Right ventricle myocardium superior (tissue), 1 donor: ENCODE measurements at regions not wholly inside any gene's neighbourhood (a gene's known extent, or its start where the extent isn't known, plus 50 kb on each side); places are given as distances from the start of the nearest gene placed in this dataset.
"Not testable (repeated sequence)": the region's sequence is repeated elsewhere in the genome, so short reads cannot be mapped to it uniquely, and the experiment has no call there.

ENCODE experiments used
- ATAC-seq: fragments of 200-7000 bp; cut with Tn5 transposase; one replicate; pipeline ENCODE4 v1.9.1; 2020; ENCODE audit warnings: mild to moderate bottlenecking; ENCODE audit not compliant: poor library complexity
- DNase-seq: peaks from one replicate; pipeline ENCODE4 v3.0.0-alpha.2; 2020
- intact Hi-C: fragments of 100-400 bp; cut with DNase I; formaldehyde crosslinking; loops from one replicate; pipeline ENCODE4 v1.11.2; 2022
- donor health status: DM: no; HTN: yes; CAD: no; lungs with severe emphysema.

DNA sequence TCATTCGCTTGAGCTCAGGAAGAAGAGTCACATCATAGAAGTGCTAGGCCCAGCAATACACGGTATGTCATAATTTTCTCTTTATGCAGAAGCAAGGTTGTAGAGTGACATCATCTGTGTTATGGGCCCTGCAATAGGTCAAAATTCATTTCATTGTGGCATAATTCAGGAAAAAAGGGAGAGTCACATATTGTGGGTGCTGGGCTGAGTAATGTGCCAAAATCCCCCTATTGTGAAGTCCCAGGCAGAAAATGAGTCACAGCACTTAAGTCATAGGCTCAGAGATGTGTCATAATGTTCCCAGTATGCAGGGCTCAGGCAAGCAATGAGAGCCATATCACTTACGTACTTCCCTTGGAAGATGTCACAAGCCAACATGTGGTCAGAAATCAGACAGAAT is 1092.6 kb upstream of the AMELY start:
- intact Hi-C loops = no loop called here
- ATAC-seq (no peak), DNase-seq (no peak)

DNA sequence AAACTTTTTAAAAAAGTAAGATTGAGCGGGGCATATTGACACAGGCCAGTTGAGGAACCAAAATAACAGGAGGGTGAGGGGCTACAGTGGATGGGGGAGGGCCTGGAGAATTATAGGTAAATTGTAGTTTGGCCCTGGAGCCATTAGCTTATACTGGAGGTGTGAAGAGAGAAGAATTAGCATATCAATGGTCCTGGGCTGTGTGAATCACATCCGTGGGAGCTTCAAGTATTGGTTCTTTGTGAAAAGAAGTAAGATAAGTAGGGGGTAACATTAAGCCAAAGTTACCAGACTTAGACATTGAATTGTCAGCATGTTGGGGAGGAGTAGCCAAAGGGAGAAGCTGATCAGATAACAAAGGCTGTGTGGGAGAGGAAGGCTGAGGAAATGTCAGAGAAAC is 1085.2 kb upstream of the AMELY start:
- ATAC-seq (no peak), DNase-seq (no peak)
- intact Hi-C loops = no loop called here

DNA sequence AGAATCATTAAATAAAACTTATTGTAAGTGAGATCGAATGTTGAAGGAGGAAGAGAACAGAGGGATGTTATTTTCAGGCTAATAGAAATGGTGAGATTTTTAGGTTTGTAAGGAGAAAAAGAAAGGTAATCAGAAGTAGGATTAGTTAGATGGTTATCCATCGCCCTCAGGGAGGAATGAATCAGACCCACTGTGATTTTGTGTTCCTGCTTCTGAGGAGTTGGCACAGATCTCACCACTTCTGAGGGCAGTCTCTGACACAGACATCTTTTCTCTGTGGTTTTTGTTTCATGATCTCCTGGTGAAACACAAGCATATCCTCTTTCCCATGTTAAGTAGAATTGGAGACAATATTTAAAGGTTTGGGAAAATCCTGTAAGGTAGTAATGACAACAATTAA is 1083.2 kb upstream of the AMELY start:
- ATAC-seq, DNase-seq, intact Hi-C loops: not testable (repeated sequence)

DNA sequence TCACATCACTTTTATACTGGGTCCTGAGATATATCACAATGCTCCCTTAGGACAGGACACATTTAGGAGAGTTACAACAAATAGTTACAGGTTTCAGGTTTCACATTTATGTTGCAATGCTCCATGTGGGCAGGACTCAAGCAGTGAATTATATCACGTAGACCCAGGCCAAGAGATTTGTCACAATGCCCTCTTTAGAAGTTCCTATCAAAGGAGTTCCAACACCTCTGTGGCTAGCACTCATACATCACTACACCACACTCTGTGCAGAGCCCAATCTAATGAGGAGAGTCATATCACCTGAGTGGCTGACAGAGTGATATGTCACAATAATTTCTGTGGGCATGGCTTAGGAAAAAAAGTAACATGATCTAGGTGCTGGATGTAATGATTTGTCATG is 1068.2 kb upstream of the AMELY start:
- ATAC-seq = no peak
- intact Hi-C loops = no loop called here
- DNase-seq = no peak

DNA sequence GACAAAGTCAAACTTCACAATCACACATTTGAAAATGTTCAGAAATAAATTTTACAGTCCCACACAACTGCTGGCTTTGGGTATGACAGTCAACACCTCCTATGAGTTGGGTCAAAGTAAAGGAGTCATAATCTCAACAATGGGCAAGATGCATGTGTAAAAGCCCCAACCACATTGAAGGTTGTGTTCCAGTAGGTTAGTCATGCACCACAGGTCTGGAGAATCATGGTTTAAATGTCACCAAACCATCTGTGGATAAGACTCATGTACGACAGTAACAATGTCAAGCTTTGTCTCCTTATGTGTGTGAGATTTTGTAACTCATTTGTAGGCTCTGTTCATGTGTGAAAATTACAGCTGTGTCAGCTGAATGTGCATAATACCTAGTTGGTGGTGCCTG is 1065.7 kb upstream of the AMELY start:
- intact Hi-C loops = no loop called here
- DNase-seq (no peak), ATAC-seq (no peak)

DNA sequence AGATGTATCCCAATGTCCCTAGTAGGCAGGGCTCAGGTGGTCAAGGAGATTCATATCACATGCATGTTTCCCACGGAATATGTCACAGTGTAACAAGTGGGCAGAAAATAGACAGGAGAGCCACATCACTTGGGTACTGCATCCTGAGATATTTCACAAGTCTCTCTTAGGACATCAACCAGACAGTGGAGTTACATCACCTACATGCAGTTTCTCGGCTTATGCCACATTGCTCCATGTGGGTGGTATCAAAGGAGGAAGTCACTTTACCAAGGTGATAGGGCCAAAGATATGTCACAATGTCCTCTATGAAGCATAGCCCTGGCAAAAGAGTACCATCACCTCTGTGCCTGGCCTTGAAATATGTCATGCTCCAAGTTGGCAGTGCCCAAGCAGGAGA is 1056.7 kb upstream of the AMELY start:
- intact Hi-C loops = no loop called here
- DNase-seq = no peak
- ATAC-seq = no peak

DNA sequence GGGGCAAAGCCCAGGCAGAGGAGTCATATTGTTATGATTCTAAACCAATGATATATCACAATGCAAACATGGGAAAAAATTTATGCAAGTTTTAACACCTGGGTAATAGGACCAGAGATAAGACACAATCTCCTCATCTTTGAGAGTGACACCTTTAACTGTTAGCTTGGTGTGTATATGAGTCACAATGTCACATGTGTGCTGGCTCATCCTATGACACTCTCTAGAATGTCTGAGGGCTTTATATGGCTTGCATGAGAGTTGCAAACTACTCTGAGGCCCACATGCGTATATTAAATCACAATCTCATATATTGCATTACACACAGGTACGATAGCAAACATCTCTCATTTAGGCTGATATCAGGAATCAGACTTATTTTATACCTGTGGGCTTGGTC is 1055.4 kb upstream of the AMELY start:
- intact Hi-C loops = no loop called here
- no peak for DNase-seq
- ATAC-seq = no peak

DNA sequence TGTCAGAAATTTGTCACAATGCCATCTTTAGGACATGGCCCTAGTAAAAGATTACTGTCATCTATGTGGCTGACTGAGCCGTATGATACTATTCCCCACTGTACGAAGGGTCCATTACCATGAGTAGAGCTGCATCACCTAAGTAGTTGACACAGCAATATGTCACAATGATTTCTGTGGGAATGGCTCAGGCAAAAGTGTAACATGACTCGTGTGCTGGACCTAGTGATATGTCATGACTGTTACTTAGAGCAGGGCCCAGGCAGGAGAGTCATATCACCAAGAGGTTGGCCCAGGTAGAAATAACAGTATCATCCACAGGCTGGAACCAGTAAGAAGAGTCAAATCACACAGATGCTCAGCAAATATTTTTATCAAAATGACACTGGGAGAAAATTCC is 1051.8 kb upstream of the AMELY start:
- intact Hi-C loops = no loop called here
- DNase-seq (no peak), ATAC-seq (no peak)

DNA sequence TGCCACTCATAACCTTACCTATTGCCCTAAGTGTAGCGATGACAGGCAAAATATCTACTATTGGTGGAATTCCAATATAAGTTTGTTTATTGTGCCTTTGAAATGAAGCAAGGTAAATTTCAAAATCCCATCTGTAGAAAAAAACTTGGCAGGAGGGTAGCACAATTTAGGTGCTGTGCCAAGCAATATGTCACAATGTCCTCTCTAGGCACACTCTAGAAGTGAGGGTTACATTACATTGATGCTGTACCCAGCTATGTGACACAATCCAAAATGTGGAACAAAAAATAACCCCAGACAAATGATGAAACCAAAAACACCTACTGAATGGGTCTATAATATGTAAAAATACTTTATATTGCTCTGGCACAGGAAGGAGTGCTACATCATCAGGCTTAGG is 1050.8 kb upstream of the AMELY start:
- ATAC-seq (no peak), DNase-seq (no peak)
- intact Hi-C loops = no loop called here

DNA sequence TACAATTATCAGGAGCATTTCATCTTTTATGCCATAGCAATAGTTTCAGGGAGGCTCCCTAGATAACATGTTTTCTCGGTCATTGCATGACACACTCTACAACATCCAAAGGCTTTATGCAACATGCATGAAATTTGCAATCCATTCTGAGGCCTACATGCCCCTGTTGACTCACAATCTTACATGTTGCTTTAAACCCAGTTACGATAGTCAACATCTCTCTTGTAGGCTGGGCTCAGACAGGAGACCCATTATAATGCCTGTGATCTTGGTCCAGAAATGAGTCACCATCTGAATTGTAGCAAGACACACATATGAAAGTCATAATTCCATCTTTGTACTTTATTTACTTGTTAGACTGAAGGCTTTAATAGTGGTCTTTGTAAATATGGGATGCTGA is 1050.3 kb upstream of the AMELY start:
- intact Hi-C loops = no loop called here
- DNase-seq (no peak), ATAC-seq (no peak)

DNA sequence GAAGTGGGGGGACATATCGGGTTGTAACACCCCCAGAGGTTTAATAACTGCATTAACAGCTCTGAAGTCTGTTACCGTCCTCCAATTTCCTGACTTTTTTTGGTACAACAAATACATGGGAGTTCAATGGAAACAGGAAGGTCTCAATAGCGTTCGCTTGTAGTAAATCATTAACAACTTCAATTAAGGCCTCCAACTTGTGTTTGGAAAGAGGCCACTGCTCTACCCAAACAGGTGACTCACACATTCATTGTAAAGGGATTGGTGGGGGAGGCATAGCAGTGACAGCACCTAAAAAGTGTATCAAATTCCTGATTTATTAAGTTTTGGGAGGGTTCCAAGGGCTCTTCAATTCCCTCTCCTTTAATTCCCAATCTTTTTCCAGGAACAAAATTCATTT is 1046.2 kb upstream of the AMELY start:
- DNase-seq (no peak), ATAC-seq (no peak)
- intact Hi-C loops = no loop called here

DNA sequence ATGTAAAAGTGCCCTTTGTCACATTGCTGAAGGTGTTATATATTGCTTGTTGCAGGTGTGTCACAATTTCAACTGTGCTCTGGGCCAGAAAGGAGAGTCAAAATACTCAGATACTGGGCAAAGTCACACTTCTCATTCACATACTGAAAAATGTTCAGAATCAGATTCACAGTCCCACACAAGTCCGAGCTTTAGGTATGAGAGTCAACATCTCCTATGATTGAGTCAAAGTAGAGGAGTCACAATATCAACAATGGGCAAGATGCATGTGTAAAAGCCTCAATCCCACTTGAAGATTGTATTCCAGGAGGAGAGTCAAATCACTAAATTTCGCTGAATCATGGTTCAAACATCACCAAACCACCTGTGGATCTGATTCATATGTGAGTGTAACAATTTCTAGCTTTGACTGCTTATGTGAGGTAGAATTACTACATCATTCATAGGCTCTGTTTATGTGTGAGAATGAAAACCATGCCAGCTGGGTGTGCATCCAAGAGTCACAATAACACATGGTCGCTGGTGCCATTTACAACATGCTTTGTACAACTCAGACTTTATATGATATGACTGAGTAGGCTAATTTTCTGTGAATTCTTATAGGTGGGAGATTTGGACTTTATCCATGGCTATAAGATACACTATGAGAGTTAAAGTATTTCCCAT is 1039.8 kb upstream of the AMELY start:
- no peak for DNase-seq
- no peak for ATAC-seq
- intact Hi-C loops = no loop called here

DNA sequence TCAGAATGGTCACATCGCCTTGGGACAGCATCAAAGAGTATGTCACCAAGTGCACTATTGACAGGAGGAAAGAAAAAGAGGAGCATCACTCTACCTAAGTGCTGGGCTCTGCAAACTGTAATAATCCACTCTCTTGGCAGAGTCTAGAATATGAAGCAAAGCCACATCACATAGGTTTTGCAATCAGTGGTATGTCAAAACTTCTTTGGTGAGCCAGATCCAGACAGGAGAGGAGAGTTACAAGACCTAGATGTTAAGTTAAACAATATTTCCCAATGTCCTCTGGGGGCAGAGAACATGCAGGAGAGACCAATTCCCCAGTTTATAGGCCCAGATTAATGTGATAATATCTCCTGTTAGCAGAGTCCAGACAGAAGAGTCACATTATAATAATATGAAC is 1032.6 kb upstream of the AMELY start:
- no peak for DNase-seq
- intact Hi-C loops = no loop called here
- ATAC-seq = no peak

DNA sequence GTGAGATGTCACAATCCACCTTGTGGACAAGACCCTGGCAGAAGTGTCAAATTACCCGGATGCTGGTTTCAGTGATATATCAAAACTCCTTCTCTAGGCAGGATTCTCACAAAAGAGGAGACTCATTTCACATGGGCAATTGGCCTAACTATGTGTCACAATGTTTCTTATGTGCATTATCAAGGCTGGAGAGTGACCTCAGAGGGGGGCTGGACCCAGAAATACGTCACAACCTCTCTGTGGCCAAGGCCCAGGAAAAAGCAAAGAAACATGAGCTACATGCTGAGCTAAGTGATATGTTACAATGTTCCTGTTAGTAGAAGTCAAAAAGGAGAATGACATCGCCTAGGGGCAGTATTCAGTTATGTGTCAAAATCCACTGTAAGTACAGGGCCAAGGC is 1031.2 kb upstream of the AMELY start:
- peak; percentile 26 for DNase-seq
- intact Hi-C loops = no loop called here
- ATAC-seq = no peak

DNA sequence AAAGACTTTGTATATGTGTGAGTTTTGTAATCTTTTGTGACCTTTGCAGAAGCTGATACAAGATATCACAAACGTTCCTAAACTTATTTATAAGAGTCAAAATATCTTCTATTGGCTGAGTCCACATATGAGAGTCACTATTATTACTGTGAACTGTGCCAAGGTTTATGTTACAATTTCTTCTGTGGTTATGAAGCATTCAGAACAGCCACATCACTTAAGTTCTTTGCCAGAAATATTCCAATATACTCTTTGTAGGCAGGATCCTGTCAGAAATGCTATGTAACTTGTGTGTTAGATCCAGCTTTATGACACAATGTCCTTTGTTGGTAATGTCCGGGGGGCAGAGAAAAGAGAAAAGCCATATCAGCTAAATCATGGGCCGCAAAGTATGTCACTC is 1030.3 kb upstream of the AMELY start:
- intact Hi-C loops = no loop called here
- no peak for DNase-seq
- ATAC-seq = no peak

DNA sequence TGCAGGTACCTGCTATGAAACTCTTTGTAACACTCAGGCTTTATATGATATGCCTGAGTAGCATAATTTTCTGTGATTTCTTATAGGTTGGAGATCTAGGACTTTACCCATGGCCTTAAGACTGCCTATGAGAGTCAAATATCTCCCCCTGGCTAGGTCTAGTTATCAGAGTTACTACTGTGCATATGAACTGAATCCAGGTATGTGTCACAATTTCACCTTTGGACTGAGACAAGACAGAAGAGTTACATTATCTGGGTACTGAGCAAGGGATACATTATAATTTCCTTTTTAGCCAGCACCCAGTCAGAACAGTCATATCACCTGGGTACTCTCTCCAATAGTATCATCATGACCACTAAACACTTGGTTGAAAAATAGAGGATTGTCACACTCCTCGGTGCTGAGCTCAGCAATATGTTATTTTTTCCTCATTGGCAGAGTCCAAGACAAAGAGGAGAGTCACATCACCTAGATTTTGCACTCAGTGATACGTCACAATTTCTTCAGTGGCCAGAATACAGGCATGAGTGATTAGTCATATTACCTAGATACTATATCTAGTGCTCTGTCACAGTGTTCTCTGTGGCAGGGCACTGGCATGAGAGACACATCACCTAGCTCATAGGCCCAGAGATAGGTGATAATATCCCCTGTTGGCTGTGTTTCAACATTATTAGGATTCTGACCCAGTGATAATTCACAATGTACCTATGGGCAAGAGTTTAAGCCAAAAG is 1027.6 kb upstream of the AMELY start:
- no peak for DNase-seq
- intact Hi-C loops = no loop called here
- ATAC-seq = no peak

DNA sequence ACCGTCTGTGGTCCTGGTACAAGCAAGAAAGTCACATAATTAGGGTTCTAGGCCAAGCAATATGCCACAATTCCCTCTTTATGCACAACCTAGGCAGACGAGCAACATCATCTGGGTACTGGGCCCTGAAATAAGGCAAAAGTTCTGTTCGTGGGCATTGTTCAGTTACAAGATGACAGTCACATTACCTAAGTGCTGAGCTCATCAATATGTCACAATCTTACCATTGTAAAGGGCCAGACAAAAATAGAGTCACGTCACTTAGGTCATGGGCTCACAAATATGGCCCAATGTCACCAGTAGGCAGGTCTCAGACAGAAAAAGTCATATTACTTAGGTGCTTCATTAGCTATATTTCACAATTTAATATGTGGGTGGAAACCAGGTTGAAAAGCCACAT is 1025.3 kb upstream of the AMELY start:
- no peak for DNase-seq
- intact Hi-C loops = no loop called here
- ATAC-seq = no peak

DNA sequence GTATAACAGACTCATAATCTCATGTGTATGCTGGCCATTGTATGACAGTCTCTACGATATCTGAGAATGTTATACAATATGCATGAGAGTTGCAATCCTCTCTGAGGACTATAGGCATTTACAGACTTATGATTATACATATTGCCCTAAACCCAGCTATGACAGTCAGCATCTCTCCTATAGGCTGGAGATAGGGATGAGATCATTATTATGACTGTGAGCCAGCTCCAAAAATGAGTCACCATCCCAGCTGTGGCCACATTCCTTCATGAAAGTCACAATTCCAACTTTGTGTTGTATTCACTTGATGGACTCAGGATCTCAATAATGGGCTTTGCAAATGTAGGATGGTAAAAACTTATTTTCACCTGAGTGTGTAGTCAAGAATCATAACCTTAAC is 1024.5 kb upstream of the AMELY start:
- DNase-seq (no peak), ATAC-seq (peak; percentile 60)
- intact Hi-C loops = no loop called here

DNA sequence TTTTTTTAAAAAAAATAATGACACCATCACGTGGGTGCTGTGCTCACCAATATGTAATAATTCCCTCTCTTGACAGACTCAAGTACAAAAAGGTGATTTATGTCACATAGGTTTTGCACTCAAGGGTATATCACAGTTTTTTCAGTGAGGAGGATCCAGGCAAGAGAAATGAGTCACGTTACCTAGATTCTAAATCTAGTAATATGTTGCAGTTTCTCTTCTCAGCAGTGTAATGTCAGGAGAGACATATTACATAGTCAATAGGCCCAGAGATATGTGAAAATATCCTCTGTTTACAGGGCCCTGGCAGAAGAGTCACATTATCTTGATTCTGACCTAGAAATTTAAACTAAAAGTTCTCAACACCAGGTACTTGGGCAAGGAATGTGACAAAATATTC is 1024.1 kb upstream of the AMELY start:
- intact Hi-C loops = no loop called here
- ATAC-seq = no peak
- DNase-seq = no peak

DNA sequence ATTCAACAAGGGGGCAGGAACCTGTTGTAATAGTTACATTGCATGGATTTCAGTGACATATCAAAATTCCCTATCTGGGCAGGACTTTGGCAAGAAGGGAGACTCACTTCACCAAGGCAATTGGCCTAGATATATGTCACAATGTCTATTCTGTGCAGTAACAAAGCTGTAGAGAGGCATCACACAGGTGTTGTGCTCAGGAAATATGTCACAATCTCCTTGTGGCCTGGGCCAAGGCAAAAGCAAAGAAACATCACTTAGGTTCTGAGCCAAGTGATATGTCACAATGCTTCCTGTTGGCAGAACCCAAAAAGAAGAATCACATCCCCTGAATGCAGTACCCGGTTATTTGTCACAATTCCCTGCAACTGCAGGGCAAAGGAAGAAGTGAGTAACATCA is 1020.9 kb upstream of the AMELY start:
- DNase-seq = no peak
- ATAC-seq = no peak
- intact Hi-C loops = no loop called here

DNA sequence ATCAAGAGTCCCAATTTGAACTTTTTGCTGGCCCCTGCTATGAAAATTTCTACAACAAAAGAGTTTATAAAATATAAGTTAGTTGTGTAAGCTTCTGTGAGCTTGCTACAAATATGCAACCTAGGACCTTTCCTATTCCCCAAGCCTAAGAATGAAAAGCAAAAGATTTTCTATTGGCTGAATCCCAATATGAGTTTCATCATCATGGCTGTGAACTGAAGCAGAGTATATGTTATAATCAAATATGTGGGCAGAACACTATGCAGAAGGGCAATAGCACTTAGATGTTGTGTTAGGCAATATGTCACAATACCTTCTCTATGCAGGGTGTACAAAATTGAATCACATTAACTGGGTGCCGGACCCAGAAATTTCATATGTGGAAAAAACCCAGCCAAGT is 1018.3 kb upstream of the AMELY start:
- intact Hi-C loops = no loop called here
- no peak for DNase-seq
- ATAC-seq = no peak
